ENCODE measurements at regions not wholly inside any gene's neighbourhood (a gene's known extent, or its start where the extent isn't known, plus 50 kb on each side); places are given as distances from the start of the nearest gene placed in this dataset.

GRCh38 chr14:83164591-83164990, 1630.9 kb upstream of the SEL1L start:
- BruUV-seq (replicated peaks), result no TSS peak
- H3K4me1 ChIP-seq (ENCODE audit: insufficient read depth, low read length, poor library complexity, severe bottlenecking), result no peaks in the 10 kb centered on the region
- H4K20me1 ChIP-seq (ENCODE audit: insufficient read depth, low read length), result no peaks in the 10 kb centered on the region
- H3K4me3 ChIP-seq (ENCODE audit: low read depth, low read length, poor library complexity, severe bottlenecking), result no peak overlapping the region
- H3K27ac ChIP-seq (ENCODE audit: low read depth, low read length, poor library complexity, severe bottlenecking), result no peak overlapping the region
- TF ChIP-seq EZH2phosphoT487 (IDR thresholded peaks at IDR 0.05; ENCODE audit: borderline replicate concordance, low read depth, low read length) (no peak), CTCF (conservative IDR thresholded peaks at IDR 0.05; ENCODE audit: low read length) (no peak)
- H2AFZ ChIP-seq (ENCODE audit: low read length), result no peak overlapping the region
- no peak overlapping the region for H3K4me2 ChIP-seq (ENCODE audit: low read length)
- H3K9me3 ChIP-seq (ENCODE audit: low read length), result no peaks in the 10 kb centered on the region
- H3K36me3 ChIP-seq (ENCODE audit: insufficient read depth, low read length), result no peaks in the 10 kb centered on the region
- ChIA-PET CTCF (ENCODE audit: unreplicated experiment) (no interaction called here), POLR2A (interaction anchor here (0.7 kb wide), 1 partner anchor 104 kb away, joined by 3 read pairs; no protein-coding TSS in a partner anchor)
- H3K79me2 ChIP-seq (ENCODE audit: insufficient read depth, low read depth, low read length), result no peaks in the 10 kb centered on the region
- no peaks in the 10 kb centered on the region for H3K9me2 ChIP-seq (ENCODE audit: insufficient read depth, low read length)
- intact Hi-C loops (cut with micrococcal nuclease; ENCODE audit: unreplicated experiment), result no loop called here
- DNase-seq (ENCODE audit: low spot score), result no peak

- H3K27ac ChIP-seq (ENCODE audit: low read depth, low read length, poor library complexity, severe bottlenecking), result no peak overlapping the region
- no peaks in the 10 kb centered on the region for H3K79me2 ChIP-seq (ENCODE audit: insufficient read depth, low read depth, low read length)
- no peaks in the 10 kb centered on the region for H3K36me3 ChIP-seq (ENCODE audit: insufficient read depth, low read length)
- no peaks in the 10 kb centered on the region for H4K20me1 ChIP-seq (ENCODE audit: insufficient read depth, low read length)
- H3K4me2 ChIP-seq (ENCODE audit: low read length), result no peak overlapping the region
- H3K9me3 ChIP-seq (ENCODE audit: low read length), result no peaks in the 10 kb centered on the region
- no TSS peak for BruUV-seq (replicated peaks)
- H2AFZ ChIP-seq (ENCODE audit: low read length), result no peak overlapping the region
- H3K9me2 ChIP-seq (ENCODE audit: insufficient read depth, low read length), result no peaks in the 10 kb centered on the region
- no peak overlapping the region for H3K4me3 ChIP-seq (ENCODE audit: low read depth, low read length, poor library complexity, severe bottlenecking)
- intact Hi-C loops (cut with micrococcal nuclease; ENCODE audit: unreplicated experiment), result no loop called here
- CTCF ChIA-PET (ENCODE audit: unreplicated experiment), result no interaction called here
- no peak for DNase-seq (ENCODE audit: low spot score)
- H3K4me1 ChIP-seq (ENCODE audit: insufficient read depth, low read length, poor library complexity, severe bottlenecking), result no peaks in the 10 kb centered on the region
- no peak for TF ChIP-seq CTCF (conservative IDR thresholded peaks at IDR 0.05; ENCODE audit: low read length)
- no peak for TF ChIP-seq EZH2phosphoT487 (IDR thresholded peaks at IDR 0.05; ENCODE audit: borderline replicate concordance, low read depth, low read length)
- POLR2A ChIA-PET, result no interaction called here
Measured at GRCh38 chr14:83170165-83170564, 1636.5 kb upstream of the SEL1L start.

GRCh38 chr14:83171761-83172160, 1638.1 kb upstream of the SEL1L start:
- Histone ChIP-seq H3K4me1 (ENCODE audit: insufficient read depth, low read length, poor library complexity, severe bottlenecking) (no peaks in the 10 kb centered on the region), H3K9me2 (ENCODE audit: insufficient read depth, low read length) (no peaks in the 10 kb centered on the region), H3K9me3 (ENCODE audit: low read length) (no peaks in the 10 kb centered on the region), H3K4me3 (ENCODE audit: low read depth, low read length, poor library complexity, severe bottlenecking) (no peak overlapping the region), H3K4me2 (ENCODE audit: low read length) (no peak overlapping the region), H3K79me2 (ENCODE audit: insufficient read depth, low read depth, low read length) (no peaks in the 10 kb centered on the region), H2AFZ (ENCODE audit: low read length) (no peak overlapping the region), H3K36me3 (ENCODE audit: insufficient read depth, low read length) (no peaks in the 10 kb centered on the region), H3K27ac (ENCODE audit: low read depth, low read length, poor library complexity, severe bottlenecking) (no peak overlapping the region), H4K20me1 (ENCODE audit: insufficient read depth, low read length) (no peaks in the 10 kb centered on the region)
- ChIA-PET POLR2A (no interaction called here), CTCF (ENCODE audit: unreplicated experiment) (no interaction called here)
- TF ChIP-seq CTCF (conservative IDR thresholded peaks at IDR 0.05; ENCODE audit: low read length) (no peak), EZH2phosphoT487 (IDR thresholded peaks at IDR 0.05; ENCODE audit: borderline replicate concordance, low read depth, low read length) (no peak)
- intact Hi-C loops (cut with micrococcal nuclease; ENCODE audit: unreplicated experiment), result no loop called here
- DNase-seq (ENCODE audit: low spot score), result no peak
- no TSS peak for BruUV-seq (replicated peaks)

All from OCI-LY7 (cell line).